GM18502 (cell line): ENCODE measurements at regions not wholly inside any gene's neighbourhood (a gene's known extent, or its start where the extent isn't known, plus 50 kb on each side); places are given as distances from the start of the nearest gene placed in this dataset.
A peak's percentile ranks its signal among the peaks of the same experiment; 100 is the strongest.
"Not testable (repeated sequence)": the region's sequence is repeated elsewhere in the genome, so short reads cannot be mapped to it uniquely, and the experiment has no call there.

Experiments
- ATAC-seq: cut with Tn5 transposase; IDR thresholded peaks from one replicate; pipeline ENCODE4 v1.9.1; 2021; ENCODE audit warnings: mild to moderate bottlenecking; ENCODE audit not compliant: unreplicated experiment, poor library complexity

- ATAC-seq = peak; percentile 91
These were observed 85.6 kb downstream of the GADD45G start for GRCh38 chr9:89690334-89690912.

GRCh38 chr9:89695441-89695891, 90.7 kb downstream of the GADD45G start:
- no peak for ATAC-seq

- ATAC-seq = not testable (repeated sequence)
These were observed 91.2 kb downstream of the GADD45G start for GRCh38 chr9:89695979-89696378.

- no peak for ATAC-seq
These were observed 92.0 kb downstream of the GADD45G start for GRCh38 chr9:89696780-89697179.

GRCh38 chr9:89697553-89697952, 92.7 kb downstream of the GADD45G start:
- no peak for ATAC-seq

- no peak for ATAC-seq
These were observed 93.7 kb downstream of the GADD45G start for GRCh38 chr9:89698411-89699005.

- ATAC-seq = no peak
These were observed 94.8 kb downstream of the GADD45G start for GRCh38 chr9:89699646-89700045.

GRCh38 chr9:89701221-89701798, 96.5 kb downstream of the GADD45G start:
- ATAC-seq = peak; percentile 86

- ATAC-seq = no peak
These were observed 97.6 kb downstream of the GADD45G start for GRCh38 chr9:89702401-89702800.

- ATAC-seq = no peak
These were observed 100.8 kb downstream of the GADD45G start for GRCh38 chr9:89705651-89706050.

- ATAC-seq = no peak
These were observed 101.3 kb downstream of the GADD45G start for GRCh38 chr9:89706086-89706485.

- ATAC-seq = peak; percentile 50
These were observed 101.9 kb downstream of the GADD45G start for GRCh38 chr9:89706731-89707191.

- ATAC-seq = no peak
These were observed 105.9 kb downstream of the GADD45G start for GRCh38 chr9:89710697-89711096.

GRCh38 chr9:89711866-89712265, 107.1 kb downstream of the GADD45G start:
- no peak for ATAC-seq

- no peak for ATAC-seq
These were observed 107.5 kb downstream of the GADD45G start for GRCh38 chr9:89712283-89712682.

GRCh38 chr9:89714321-89714720, 109.5 kb downstream of the GADD45G start:
- no peak for ATAC-seq

GRCh38 chr9:89715318-89715858, 110.6 kb downstream of the GADD45G start:
- ATAC-seq = no peak

GRCh38 chr9:89715881-89716280, 111.1 kb downstream of the GADD45G start:
- no peak for ATAC-seq

GRCh38 chr9:89716559-89716958, 111.7 kb downstream of the GADD45G start:
- peak; percentile 63 for ATAC-seq

- no peak for ATAC-seq
These were observed 113.4 kb downstream of the GADD45G start for GRCh38 chr9:89718176-89718575.

GRCh38 chr9:89718651-89719050, 113.8 kb downstream of the GADD45G start:
- no peak for ATAC-seq
